ACHN (cell line): ENCODE measurements at regions not wholly inside any gene's neighbourhood (a gene's known extent, or its start where the extent isn't known, plus 50 kb on each side); places are given as distances from the start of the nearest gene placed in this dataset.
"Not testable (repeated sequence)": the region's sequence is repeated elsewhere in the genome, so short reads cannot be mapped to it uniquely, and the experiment has no call there.

Experiments used
- DNase-seq: peaks from one replicate; pipeline ENCODE4 v3.0.0-alpha.2; 2015
- in situ Hi-C: cut with HindIII; loops from 2 replicates; pipeline ENCODE4 v1.10.0; 2017; ENCODE audit warnings: low sequenced_read_pairs, low pct_ligation_motif_present, low pct_unique_long_range_greater_than_20kb

DNA sequence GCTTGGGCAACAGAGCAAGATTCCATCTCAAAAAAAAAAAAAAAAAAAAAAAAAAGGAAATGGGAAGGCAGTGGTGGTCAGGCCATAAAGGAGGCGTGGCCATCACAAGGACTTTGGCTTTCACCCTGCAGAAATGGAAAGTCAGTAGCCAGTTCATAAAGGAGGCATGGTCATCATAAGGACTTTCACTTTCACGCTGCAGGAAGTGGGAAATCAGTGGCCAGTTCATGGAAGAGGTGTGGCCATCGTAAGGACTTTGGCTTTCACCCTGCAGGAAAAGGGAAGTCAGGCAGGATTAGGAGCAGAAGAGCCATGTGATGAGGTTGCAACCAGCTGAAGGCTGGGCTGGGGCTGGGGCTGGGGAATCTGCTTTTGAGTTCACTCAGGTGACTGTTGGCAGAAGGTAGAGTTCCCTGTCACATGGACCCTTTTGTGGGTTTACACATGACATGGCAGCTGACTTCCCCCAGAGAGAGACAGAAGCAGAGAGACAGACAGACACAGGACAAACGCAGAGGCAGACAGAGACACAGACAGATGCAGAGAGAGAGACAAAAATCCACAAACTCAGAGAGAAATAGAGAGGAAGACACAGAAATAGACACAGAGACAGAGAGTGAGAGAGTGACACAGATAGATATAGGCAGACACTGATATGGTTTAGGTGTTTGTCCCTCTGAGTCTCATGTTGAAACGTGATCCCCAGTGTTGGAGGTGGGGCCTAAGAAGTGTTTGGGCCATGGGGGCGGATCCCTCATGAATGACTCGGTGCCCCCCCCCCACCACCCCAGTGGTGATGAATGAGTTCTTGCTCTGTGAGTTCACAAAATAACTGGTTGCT, 263.9 kb upstream of the KAZN start:
- no peak for DNase-seq
- in situ Hi-C loops: no loop called here

DNA sequence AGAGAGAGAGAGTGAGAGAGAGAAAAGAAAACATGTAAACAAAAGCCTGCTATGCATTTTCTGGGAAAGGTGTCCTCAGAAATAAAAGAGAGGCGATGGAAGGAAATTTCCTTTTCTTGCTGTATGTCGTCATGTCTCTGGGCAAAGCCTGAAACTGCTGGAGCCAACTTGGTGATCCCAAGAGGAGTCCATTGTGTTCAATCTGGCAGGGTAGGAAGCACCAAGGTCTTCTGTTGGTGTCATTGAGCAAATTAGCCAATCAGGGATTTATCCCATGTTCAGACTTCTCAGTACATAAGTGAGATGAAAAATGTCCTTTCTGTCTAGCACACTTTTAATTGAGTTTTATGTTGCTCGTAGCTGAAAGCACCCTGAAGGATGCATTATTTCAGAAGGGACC, 260.0 kb upstream of the KAZN start:
- no peak for DNase-seq
- in situ Hi-C loops: no loop called here

DNA sequence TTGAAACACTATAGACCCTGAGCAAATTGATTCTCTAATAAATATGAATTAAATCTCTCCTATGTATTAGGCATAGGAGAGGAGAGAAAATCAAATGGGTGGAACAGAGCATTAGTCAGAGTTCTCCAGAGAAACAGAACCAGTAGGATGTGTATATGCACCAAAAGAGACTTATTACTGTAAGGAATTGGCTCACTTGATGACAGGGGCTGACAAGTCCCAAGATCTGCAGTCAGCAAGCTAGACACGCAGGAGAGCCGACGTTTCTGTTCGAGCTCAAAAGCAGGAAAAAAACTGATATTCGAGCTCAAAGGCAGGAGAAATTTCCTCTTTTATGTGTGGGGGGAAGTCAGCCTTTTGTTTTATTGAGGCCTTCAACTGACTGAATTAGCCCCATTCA, 259.2 kb upstream of the KAZN start:
- DNase-seq: no peak
- in situ Hi-C loops: no loop called here

DNA sequence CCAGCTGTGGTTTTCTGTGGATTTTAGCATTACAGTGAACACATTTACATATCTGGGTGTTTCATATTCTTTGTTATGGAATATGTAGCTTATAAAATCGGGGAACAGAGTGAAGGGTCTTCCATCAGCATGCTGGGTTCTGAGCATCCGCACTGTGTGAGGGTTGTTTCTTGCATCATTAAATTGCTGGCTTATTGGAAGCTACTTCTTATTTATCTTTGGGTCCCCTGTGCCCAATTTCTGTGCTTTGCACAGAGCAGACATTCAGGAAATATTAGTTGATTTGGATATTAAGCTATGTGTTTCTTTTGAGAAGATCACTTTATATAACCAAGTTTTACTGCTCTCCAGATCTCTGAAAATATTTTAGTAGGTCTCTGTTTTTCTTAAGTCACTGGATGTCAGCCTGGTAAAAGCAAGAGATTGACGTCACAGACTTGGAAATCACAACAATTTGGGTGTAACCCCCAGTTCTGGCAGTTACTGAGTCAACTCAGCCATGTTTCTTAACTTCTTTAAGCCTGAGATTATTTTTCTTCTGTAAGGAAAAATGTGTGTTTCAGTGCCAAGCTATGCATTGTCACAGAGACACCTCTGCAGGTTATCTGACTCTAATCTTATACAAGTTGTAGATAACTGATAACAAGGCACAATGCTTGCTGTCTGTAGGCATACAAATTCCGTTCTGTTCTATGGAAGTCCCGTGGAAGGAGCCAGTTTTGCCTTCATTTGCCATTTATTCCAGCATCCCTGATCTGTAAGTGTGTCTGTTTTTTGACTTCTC, 258.3 kb upstream of the KAZN start:
- in situ Hi-C loops: no loop called here
- DNase-seq: no peak

DNA sequence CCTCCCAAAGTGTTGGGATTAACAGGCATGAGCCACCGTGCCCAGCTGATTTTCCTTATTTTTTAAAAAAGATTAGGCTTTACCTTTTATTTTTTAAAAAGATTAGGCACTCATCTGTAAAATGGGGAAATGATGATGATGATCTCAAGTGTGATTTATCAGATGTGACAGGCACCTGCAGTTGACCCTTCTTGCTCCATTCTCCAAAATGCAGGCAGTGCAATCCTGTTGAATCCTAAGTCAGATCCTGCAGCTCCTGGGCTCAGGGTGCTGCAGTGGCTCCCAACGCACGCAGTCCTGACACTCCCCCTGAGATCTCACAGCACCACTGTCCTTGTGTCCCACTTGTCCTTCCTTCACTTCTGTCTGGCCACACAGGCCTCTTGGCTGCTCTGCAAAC, 257.3 kb upstream of the KAZN start:
- in situ Hi-C loops: no loop called here
- no peak for DNase-seq

DNA sequence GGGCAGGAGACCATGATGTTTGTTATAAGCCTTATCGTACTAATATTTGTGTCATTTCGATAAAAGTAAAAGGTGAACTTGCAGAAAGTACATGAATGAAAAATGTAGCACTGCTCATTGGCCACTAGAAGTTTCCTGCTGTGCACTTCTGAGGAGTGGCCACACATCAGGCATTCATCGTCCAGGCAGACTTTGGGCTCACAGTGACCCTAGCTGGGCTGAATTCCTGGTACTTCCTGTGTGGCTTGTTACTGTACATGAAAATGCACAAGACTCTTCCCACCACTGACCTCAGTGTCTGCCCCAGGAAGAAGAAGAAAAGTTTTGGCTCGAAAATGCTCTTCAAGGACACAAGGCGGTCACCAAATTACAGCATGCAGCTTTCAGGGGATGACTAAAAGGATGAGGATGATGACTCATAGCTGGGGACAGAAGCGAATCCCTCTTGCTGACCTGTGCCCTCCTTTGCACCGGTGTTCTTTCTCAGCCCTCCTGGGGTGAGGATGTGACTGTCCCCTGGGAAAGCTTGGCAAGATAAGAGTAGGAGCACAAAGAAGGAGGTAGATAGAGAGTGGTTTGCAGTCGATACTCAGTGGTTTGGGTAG, 252.4 kb upstream of the KAZN start:
- in situ Hi-C loops: no loop called here
- DNase-seq: peak; percentile 17

DNA sequence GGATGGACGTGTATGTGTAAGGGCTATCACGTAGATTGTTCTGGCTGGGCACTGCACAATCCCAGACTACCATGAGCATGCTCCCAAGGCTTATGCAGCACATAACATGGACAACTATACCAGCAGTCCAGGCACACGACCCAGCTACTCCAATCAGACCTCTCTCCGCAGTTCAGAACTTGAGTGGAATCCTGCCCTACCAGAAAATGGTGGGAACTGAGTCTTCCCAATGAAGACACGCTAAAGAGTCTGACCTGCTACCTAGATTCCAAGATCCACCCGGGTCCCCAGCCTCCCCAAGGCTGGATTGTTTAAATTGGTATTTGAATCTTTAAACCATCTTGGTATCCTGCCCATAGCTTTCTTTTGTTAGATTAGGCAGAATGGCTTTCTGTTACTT, 251.3 kb upstream of the KAZN start:
- in situ Hi-C loops: no loop called here
- no peak for DNase-seq

DNA sequence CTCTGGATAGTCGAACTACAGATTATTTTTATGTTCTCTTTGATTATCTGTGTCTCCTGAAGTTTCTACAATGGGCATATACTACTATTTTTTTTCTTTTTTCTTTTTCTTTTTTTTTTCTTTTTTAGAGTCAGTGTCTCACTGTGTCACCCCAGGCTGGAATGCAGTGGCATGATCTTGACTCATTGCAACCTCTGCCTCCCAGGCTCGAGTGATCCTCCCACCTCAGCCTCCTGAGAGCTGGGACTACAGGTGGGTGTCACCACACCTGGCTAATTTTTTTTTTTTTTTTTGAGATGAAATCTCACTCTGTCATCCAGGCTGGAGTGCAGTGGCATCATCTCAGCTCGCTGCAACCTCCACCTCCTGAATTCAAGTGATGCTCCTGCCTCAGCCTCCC, 250.7 kb upstream of the KAZN start:
- in situ Hi-C loops: no loop called here

DNA sequence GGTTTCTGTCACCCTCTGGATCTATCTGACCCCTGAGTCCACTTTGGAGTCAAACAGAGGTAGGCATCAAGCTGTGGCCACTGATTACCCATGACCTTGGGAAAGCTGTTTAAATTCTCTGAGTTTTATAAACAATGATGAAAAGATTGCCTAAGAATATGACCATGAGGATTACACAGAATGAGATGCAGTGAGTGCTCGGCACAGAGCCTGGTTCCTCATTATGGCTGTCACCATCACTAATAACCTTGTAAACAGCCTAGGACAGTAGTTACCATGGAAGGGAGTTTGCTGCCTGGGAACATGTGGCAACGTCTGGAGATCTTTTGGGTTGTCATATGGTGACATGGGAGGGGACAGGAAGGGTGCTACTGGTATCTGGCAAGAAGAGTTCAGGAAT, 248.3 kb upstream of the KAZN start:
- DNase-seq: no peak
- in situ Hi-C loops: no loop called here

More for the DNA sequence above, 250.7 kb upstream of the KAZN start:
- DNase-seq: no peak

DNA sequence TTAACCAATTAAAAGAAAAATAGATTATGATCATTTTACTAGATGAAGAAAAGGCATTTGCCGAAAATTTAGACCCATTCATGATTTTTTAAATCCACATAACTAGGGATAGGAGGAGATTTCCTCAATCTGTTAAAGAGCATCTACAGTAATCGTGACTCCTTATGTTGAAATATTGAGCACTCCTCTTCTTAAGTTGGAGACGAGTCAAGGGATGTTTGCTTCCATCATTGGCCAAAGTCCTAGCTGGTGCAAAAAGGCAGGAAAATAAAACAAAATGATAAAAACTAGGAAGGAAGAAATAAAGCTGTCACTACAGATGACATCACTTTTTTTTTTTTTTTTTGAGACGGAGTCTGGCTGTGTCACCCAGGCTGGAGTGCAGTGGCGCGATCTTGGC, 245.6 kb upstream of the KAZN start:
- no peak for DNase-seq
- in situ Hi-C loops: no loop called here

DNA sequence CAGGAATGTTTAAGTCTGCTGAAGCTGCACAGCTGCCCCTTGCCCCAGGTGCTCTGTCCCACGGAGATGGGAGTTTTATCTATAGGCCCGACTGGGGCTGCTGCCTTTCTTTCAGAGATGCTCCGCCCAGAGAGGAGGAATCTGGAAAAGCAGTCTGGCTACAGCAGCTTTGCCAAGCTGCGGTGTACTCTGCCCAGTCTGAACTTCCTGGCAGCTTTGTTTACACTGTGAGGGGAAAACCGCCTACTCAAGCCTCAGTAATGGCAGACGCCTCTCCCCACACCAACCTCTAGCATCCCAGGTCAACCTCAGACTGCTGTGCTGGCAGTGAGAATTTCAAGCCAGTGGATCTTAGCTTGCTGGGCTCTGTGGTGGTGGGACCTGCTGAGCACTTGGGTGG, 237.5 kb upstream of the KAZN start:
- DNase-seq, in situ Hi-C loops: not testable (repeated sequence)

DNA sequence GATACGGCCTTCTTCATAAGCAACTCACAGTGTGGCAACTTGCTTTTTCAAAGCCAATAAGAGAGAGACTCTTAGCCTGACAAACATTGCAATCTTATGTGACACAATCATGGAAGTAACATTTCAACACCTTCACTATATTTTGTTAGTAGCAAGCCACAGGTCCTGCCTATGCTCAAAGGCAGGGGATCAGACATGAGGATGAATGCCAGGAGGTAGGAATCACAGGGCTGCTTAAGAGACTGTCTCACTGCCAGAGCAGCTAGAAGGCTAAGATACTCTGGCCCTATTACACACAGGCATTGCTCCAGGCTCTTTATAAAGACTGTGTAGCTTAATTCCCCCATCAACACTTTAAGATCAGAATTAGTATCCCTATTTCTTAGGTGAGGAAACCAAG, 236.2 kb upstream of the KAZN start:
- in situ Hi-C loops: no loop called here
- DNase-seq: no peak

DNA sequence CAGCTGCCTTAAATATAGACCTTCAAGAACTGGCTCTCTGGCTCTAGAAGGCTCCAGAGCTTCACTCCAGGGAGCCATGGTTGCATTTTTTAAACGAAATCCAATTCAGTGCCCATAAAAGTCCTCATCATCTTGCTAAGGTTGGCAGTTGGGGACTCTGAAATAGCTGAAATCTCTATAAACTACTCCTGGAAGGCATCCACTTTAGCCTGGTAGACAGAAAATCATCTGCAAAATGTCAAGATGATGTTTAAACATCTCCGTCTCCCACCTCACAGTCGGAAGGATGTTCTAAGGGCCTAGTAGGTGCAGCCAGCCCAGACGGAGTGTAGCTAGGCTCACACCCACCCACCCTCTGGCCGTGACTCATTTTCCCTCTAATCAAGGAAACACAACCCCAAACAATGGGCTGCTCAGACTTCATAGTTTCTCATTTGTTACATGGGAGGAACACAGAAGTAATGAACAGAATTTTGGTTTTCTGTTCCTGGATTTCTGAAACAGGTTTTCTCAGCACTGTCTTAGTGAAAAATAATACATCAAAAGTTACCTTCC, 235.4 kb upstream of the KAZN start:
- in situ Hi-C loops: no loop called here
- no peak for DNase-seq

DNA sequence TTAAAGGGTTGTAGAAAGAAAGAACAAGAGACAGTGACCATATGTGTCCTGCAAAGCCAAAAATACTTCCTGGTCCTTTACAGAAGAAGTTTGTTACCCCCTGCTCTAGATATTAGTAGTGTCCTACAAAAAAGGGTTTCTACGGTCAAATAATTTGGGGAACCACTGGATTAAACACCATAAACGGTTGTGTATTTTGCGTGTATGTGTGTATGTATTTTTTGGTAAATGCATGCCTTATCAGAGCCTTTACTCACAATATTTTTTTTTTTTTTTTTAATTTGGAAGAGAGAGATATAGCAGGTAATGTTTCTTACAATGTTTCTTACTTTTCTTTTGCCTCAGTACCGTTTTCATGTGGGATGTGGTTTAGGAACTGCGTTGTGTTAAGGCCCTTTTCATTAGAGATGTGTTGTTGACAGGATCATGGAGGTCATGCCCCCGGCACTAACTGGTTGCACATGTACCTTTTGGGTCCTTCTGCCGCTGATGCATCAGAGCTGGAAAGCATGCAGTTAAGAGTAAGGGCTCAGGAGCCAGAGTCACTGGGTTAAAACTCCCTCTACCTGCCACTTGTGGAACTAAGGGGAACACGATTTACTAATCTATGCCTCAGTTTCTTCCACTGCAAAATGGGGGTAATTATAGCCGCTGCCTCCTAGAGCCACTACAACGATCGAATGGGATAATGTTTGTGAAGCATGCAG, 234.6 kb upstream of the KAZN start:
- no peak for DNase-seq
- in situ Hi-C loops: no loop called here

DNA sequence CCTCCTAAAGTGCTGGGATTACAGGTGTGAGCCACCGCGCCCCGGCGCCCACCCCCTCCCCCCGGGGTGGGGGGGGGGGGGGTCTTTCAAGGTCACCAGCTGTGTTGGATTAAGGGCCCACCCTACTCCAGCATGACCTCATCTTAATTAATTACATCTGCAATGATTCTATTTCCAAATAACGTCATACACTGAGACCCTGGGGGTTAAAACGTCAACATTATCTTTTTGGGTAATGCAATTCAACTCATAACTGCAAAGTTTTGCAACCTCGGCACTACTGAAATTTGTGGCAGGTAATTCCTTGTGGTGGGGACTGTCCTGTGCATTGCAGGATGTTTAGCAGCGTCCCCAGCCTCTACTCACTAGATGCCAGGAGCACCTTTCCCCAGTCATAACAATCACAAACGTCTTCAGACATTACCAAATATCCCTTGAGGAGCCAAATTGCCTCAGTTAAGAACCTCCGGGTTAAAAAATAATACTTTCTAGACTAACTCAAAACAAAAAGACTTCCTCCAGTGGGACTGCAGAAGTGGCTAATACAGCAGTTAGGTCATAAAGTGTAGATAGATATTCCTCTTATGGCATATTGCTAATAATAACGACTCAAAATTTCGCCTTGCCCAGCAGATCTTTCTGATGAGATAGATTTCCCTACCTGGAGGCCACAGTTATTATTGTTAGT, 233.0 kb upstream of the KAZN start:
- no peak for DNase-seq
- in situ Hi-C loops: no loop called here

DNA sequence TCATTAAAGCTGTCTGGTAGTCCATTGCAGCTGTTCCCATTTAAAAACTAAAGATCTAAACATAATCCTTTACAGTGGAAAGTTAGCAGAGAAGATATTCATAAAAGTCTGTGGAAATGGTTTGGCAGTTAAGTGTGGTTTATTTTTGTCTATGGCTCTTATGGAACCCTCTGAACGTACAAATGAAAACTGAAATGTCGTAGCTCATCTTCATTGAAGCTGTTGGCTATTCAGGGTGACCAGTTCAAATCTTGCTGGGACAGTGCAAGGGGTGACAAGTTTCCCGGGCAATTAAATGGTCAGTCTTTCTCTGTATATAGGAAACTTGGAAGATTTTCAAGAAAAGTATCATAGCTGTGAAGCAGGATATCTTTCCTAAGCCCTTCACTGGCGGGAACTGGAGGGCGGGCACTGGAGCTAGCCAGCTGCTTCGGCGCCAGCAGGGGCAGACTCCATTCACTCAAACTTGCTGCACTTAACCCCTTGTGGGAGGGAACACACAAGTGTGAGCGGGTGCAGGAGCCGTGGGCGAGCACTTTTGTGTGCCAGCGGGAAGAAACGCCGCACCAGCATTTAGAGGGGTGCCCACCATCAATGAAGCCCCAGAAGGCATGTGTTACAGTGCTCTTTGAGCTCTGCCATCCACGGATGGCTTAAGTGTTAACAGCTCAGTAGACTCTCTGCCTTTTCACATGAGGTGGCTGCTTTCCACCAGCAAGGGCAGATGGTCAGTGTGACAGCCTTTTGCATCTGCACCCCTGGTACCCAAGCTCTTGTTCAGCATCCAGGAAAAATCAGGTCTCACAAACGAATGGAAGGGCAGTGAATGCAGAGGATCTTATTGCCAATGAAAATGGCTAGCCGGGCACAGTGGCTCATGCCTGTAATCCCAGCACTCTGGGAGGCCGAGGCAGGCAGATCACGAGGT, 232.1 kb upstream of the KAZN start:
- in situ Hi-C loops: no loop called here
- DNase-seq: peak; percentile 14

DNA sequence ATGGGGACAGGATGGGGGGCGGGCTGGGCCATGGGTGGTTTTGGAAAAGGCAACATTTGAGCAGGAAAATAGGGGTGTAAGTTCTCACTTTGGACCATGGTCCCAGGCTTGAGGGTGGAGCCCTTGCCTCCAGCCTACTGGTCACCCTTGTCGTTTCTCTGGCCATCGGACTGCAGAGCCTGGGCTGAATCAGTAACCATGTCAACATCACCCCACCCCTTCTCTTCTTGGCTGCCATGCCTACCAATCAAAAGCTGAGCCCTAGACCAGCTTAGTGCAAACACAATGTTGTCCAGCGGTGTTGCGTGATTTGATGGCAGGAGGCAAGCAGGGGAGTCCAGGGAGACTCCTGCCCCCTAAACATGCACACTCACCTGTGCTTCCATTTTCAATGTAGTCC, 231.0 kb upstream of the KAZN start:
- in situ Hi-C loops: no loop called here
- DNase-seq: no peak
